HG03439 (cell line): ENCODE measurements at regions not wholly inside any gene's neighbourhood (a gene's known extent, or its start where the extent isn't known, plus 50 kb on each side); places are given as distances from the start of the nearest gene placed in this dataset.

Experiments
- ATAC-seq: cut with Tn5 transposase; IDR thresholded peaks from one replicate; pipeline ENCODE4 v1.9.1; 2021; ENCODE audit warnings: mild to moderate bottlenecking, moderate library complexity; ENCODE audit not compliant: unreplicated experiment

- ATAC-seq, result no peak
Measured at GRCh38 chr10:128418819-128419218, 292.6 kb upstream of the MKI67 start.

GRCh38 chr10:128419466-128420019 lies 293.3 kb upstream of the MKI67 start:
- ATAC-seq, result no peak

- no peak for ATAC-seq
Measured at GRCh38 chr10:128420623-128421022, 294.4 kb upstream of the MKI67 start.

GRCh38 chr10:128421371-128422160 lies 295.3 kb upstream of the MKI67 start:
- ATAC-seq, result no peak

- ATAC-seq, result no peak
Measured at GRCh38 chr10:128422190-128422589, 296.0 kb upstream of the MKI67 start.

DNA sequence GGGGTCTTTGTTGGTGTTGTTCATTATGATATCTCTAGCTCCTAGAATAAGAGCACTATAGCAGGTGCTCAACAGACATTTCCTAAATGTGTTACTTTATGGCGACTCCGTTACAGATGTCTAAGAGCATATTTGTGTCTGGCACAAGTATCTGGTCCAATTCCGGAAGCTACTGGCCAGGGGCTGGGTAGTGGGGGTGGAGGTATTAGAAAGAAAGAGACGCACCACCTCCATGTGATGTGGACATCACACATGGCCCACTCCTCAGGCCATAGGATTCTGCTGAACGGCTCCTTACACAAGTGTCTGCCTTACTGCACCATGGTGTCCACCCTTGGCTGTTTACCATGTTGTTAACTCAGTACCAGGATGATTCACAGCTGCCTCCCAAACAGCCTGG lies 296.8 kb upstream of the MKI67 start:
- no peak for ATAC-seq

DNA sequence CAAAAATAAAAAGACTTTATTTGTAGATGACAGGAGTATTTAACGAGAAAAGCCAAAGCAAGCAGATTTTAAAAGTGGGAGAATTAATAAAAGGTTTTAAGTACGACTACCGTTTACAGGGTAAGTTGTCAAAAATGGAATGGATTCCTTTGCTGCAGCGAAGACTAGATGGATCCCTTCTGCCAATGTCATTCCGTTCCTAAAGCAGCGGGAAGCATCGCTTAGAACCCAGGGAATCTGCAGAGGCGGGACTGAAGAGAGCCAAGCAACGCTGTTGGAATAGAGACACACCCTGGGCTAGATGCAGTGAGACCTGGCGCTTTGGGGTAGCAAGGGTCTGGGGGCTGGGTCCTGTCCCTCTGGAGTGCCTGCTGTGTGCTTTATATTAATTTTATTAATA lies 303.1 kb upstream of the MKI67 start:
- no peak for ATAC-seq

GRCh38 chr10:128429835-128430513 lies 303.8 kb upstream of the MKI67 start:
- no peak for ATAC-seq

DNA sequence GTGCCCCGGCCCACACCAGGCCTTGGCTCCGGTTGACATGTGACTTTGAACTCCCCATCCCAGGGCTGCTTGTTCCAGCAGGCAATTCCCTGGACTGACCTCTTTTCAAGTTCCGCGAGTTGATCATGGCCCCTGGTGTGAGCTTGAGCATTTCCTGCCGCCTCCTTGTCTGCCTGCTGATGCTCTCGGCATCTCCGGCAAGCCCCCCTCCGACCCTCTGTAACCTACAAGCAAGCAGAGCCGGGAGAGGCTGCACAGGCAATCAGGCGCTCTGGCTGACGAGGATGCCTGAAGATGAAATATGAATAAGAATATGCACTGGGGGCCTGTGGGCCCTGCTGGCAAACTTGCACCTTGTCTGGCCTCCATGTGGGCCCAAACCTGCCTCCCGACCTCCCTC lies 304.9 kb upstream of the MKI67 start:
- no peak for ATAC-seq

- no peak for ATAC-seq
Measured at GRCh38 chr10:128431506-128431905, 305.3 kb upstream of the MKI67 start.

DNA sequence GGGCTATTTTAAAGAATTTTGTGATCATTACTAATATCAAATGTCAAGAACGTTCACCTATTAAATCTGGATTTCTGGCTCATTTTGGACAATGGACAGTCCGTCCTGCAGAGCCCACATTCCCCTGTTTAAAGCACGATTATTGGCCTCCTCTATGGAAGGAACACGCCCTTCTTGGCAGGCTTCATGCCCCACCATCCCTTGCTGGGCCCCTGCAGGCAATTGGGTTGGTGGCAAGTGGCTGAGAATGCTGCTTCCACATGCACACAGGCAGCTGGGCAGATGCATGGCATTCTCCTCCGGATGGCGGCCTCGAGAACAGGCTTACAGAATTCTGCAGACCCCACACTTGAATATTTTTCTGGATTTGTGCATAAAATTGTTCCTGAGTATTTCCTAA lies 305.8 kb upstream of the MKI67 start:
- ATAC-seq, result no peak

- ATAC-seq, result no peak
Measured at GRCh38 chr10:128432423-128432822, 306.2 kb upstream of the MKI67 start.

GRCh38 chr10:128435811-128436210 lies 309.6 kb upstream of the MKI67 start:
- ATAC-seq, result no peak

- ATAC-seq, result no peak
Measured at GRCh38 chr10:128437786-128438345, 311.6 kb upstream of the MKI67 start.

GRCh38 chr10:128438417-128439063 lies 312.3 kb upstream of the MKI67 start:
- ATAC-seq, result no peak

- no peak for ATAC-seq
Measured at GRCh38 chr10:128440513-128441160, 314.4 kb upstream of the MKI67 start.

DNA sequence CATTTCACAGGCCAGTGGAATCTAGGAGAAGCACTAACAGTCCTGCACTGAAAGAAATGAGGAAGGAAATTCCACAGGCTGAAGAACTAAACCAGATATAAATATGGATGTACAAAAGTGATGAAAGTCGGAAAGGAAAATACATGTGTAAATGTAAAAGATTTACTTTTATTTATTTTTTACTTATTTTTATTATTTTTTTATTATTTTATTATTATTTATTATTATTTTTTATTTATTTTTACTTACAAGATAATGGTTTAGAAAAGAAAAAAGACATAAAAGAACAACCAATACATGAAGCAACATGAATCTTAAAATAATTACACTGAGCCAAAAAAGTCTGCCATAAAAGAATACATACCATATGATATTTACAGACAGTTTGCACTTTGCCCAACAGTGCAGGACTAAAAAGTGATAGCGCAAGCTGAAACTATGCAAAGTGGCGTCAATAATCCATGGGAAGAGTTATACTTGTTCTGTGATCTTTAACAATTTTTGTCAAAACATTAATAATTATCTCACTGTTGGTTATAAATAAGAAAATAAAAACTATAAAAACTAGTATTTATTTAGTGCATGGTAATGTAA lies 317.8 kb upstream of the MKI67 start:
- ATAC-seq, result no peak

GRCh38 chr10:128448796-128449195 lies 322.6 kb upstream of the MKI67 start:
- no peak for ATAC-seq

DNA sequence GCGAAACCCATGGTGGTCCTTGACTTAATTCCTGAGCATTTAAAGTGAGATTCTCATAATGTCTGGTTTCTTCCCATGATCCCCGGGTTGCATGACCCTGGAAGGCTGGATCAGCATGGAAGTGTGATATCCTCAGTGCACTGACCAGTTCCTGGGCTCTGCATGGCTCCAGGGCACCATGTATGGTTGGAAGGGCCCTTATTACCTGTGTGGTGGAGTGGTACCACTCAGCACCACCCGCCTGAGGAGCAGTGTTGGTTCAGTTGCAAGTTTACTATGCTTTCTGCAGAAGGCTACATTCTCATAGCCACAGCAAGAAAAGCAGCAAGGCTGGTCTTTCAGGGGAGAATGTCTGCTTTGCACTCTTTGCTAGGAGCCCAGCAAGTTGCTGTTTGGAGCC lies 325.7 kb upstream of the MKI67 start:
- ATAC-seq, result no peak

DNA sequence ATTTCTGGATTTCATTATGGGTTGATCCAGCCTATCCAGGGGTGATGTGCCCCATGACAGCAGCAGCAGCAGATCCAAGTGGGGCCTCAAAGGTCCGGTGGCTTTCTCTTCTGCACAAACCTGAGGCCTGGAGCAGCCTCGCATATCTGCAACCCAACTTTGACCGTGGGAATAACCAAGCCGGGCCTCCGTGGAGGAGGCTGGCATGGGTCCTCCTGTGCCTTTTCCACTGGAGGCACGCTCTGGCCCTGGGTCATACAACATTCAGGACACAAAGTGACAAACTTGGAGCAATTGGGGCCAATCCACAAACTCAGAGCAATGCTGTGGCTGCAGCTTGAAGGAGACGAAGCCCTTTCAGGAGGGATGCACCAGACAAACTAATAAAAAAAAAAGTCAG lies 330.0 kb upstream of the MKI67 start:
- ATAC-seq, result no peak

DNA sequence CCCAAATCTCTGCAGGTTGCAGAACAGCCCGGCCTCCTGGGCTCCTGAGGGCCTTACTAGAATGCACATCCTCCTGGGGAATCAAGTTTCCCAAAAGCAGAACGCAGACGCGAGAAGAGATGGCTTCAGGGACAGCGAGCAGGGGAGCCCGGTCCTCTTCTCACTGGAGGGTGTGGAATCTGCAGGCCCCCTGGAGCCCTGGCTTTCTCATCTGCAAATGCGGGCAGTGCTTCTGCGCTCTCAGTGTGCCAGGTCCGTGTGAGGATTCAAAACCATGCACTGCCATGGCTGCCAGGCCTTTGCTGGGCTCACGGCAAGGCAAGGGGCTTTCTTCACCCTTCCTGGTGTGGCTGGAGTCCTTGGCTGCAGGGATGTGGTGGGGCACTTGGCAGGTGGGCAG lies 330.9 kb upstream of the MKI67 start:
- no peak for ATAC-seq
